ENCODE measurements at regions not wholly inside any gene's neighbourhood (a gene's known extent, or its start where the extent isn't known, plus 50 kb on each side); places are given as distances from the start of the nearest gene placed in this dataset.

DNA sequence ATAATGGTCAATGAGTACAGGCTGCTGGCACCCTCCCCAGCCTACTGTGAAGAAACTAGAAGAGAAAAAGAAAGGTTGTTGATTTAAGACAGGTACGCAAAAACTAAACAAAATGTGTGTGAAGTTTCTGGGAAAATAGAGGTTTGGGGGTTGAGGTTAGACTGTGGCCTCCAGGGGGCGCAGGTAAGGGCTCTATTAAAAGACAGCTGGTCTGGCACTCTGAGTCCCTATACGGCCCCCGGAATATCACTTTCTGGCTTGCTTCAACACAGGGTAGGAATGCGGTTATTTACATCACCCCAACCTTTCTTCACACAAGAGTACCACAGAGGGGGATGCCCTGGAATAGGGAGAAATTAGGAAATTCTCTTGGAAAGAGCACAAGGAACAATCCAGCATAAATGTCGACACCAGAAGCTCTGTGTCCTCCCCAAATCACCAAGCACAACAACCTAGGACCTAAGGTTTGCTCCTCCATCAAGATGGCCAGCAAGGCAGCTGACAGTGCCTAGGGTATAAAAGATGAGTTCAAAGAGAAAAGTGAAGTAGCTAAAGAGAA lies 480.8 kb upstream of the KLHL29 start:
- H3K27ac ChIP-seq (ENCODE audit: low read length), result no peak overlapping the region
- in situ Hi-C loops (cut with HindIII; ENCODE audit: low pct_unique_long_range_greater_than_20kb, low sequenced_read_pairs) (no loop called here), intact Hi-C loops (cut with micrococcal nuclease; ENCODE audit: unreplicated experiment) (no loop called here)
- H3K4me3 ChIP-seq (ENCODE audit: low read depth in 2 of 2, low read length in 2 of 2), result no peak overlapping the region
- TF ChIP-seq, protein P1, sequence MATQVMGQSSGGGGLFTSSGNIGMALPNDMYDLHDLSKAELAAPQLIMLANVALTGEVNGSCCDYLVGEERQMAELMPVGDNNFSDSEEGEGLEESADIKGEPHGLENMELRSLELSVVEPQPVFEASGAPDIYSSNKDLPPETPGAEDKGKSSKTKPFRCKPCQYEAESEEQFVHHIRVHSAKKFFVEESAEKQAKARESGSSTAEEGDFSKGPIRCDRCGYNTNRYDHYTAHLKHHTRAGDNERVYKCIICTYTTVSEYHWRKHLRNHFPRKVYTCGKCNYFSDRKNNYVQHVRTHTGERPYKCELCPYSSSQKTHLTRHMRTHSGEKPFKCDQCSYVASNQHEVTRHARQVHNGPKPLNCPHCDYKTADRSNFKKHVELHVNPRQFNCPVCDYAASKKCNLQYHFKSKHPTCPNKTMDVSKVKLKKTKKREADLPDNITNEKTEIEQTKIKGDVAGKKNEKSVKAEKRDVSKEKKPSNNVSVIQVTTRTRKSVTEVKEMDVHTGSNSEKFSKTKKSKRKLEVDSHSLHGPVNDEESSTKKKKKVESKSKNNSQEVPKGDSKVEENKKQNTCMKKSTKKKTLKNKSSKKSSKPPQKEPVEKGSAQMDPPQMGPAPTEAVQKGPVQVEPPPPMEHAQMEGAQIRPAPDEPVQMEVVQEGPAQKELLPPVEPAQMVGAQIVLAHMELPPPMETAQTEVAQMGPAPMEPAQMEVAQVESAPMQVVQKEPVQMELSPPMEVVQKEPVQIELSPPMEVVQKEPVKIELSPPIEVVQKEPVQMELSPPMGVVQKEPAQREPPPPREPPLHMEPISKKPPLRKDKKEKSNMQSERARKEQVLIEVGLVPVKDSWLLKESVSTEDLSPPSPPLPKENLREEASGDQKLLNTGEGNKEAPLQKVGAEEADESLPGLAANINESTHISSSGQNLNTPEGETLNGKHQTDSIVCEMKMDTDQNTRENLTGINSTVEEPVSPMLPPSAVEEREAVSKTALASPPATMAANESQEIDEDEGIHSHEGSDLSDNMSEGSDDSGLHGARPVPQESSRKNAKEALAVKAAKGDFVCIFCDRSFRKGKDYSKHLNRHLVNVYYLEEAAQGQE (IDR thresholded peaks at IDR 0.05; ENCODE audit: insufficient read depth in 1 of 2, low read depth in 2 of 2, low read length in 1 of 2), result no peak
- TF ChIP-seq, protein P2, sequence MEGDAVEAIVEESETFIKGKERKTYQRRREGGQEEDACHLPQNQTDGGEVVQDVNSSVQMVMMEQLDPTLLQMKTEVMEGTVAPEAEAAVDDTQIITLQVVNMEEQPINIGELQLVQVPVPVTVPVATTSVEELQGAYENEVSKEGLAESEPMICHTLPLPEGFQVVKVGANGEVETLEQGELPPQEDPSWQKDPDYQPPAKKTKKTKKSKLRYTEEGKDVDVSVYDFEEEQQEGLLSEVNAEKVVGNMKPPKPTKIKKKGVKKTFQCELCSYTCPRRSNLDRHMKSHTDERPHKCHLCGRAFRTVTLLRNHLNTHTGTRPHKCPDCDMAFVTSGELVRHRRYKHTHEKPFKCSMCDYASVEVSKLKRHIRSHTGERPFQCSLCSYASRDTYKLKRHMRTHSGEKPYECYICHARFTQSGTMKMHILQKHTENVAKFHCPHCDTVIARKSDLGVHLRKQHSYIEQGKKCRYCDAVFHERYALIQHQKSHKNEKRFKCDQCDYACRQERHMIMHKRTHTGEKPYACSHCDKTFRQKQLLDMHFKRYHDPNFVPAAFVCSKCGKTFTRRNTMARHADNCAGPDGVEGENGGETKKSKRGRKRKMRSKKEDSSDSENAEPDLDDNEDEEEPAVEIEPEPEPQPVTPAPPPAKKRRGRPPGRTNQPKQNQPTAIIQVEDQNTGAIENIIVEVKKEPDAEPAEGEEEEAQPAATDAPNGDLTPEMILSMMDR (IDR thresholded peaks at IDR 0.05), result peak; percentile 64
- CTCF ChIA-PET, result no interaction called here
- no peaks in the 10 kb centered on the region for H3K9me3 ChIP-seq (ENCODE audit: control insufficient read depth, insufficient read depth, low read depth, low read length)
- no TSS peak for BruUV-seq (replicated peaks)
- no peaks in the 10 kb centered on the region for H3K27me3 ChIP-seq (ENCODE audit: control insufficient read depth, insufficient read depth, low read length)
- ATAC-seq, result no peak
- no peaks in the 10 kb centered on the region for H3K4me1 ChIP-seq (ENCODE audit: control insufficient read depth, insufficient read depth, low read length)
- POLR2A ChIA-PET, result no interaction called here
- no peaks in the 10 kb centered on the region for H3K36me3 ChIP-seq (ENCODE audit: control insufficient read depth, insufficient read depth, low read length)
- DNase-seq (ENCODE audit: low read depth, low spot score), result peak; percentile 7

- Histone ChIP-seq H3K27ac (ENCODE audit: low read length) (no peak overlapping the region), H3K4me3 (ENCODE audit: low read depth in 2 of 2, low read length in 2 of 2) (no peak overlapping the region), H3K27me3 (ENCODE audit: control insufficient read depth, insufficient read depth, low read length) (no peaks in the 10 kb centered on the region), H3K4me1 (ENCODE audit: control insufficient read depth, insufficient read depth, low read length) (no peaks in the 10 kb centered on the region), H3K36me3 (ENCODE audit: control insufficient read depth, insufficient read depth, low read length) (no peaks in the 10 kb centered on the region), H3K9me3 (ENCODE audit: control insufficient read depth, insufficient read depth, low read depth, low read length) (no peaks in the 10 kb centered on the region)
- intact Hi-C loops (cut with micrococcal nuclease; ENCODE audit: unreplicated experiment), result no loop called here
- TF ChIP-seq TCF7L2 (IDR thresholded peaks at IDR 0.05; ENCODE audit: low read depth, low read length) (no peak), SIN3A (IDR thresholded peaks at IDR 0.05; ENCODE audit: borderline replicate concordance, insufficient read depth, low read depth, low read length) (no peak), POLR2AphosphoS5 (IDR thresholded peaks at IDR 0.05; ENCODE audit: low read depth, low read length) (no peak)
- TF ChIP-seq, protein P1 (IDR thresholded peaks at IDR 0.05; ENCODE audit: insufficient read depth in 1 of 2, low read depth in 2 of 2, low read length in 1 of 2), result no peak
- TF ChIP-seq, protein P2 (IDR thresholded peaks at IDR 0.05), result no peak
- BruUV-seq (replicated peaks), result no TSS peak
- ATAC-seq (no peak), DNase-seq (ENCODE audit: low read depth, low spot score) (no peak)
- in situ Hi-C loops (cut with HindIII; ENCODE audit: low pct_unique_long_range_greater_than_20kb, low sequenced_read_pairs), result no loop called here
- ChIA-PET POLR2A (no interaction called here), CTCF (no interaction called here)
Measured at GRCh38 chr2:22907330-22907729, 477.6 kb upstream of the KLHL29 start.

All from Panc1 (cell line).